CD4-positive, alpha-beta T cell (primary cell): ENCODE measurements at regions not wholly inside any gene's neighbourhood (a gene's known extent, or its start where the extent isn't known, plus 50 kb on each side); places are given as distances from the start of the nearest gene placed in this dataset.

ENCODE experiments used
- ATAC-seq: fragments of 200-7000 bp; cut with Tn5 transposase; one replicate; pipeline ENCODE4 v1.10.0; 2022; ENCODE audit warnings: mild to moderate bottlenecking; ENCODE audit not compliant: poor library complexity
- CTCF ChIA-PET: fragments of 350-600 bp; sonication (Branson Sonifier 250); formaldehyde crosslinking; loops from one replicate; lab custom pipeline; 2021; ENCODE audit warnings: antibody characterized with exemption, inconsistent platforms; lab: Charles Lee
- POLR2A ChIA-PET: fragments of 350-600 bp; sonication (Branson Sonifier 250); formaldehyde crosslinking; loops from one replicate; lab custom pipeline; 2021; ENCODE audit warnings: antibody characterized with exemption, inconsistent platforms; lab: Charles Lee
- DNase-seq, 14 experiments: peaks; one replicate each; pipeline ENCODE4 v3.0.0-alpha.2; 2013 to 2020; ENCODE audit warnings: mixed read lengths in 2 of 14
- H3K27ac ChIP-seq, 2 donors: one replicate each; pipeline versions ENCODE4 v1.5.1 to v1.7.0; 2013; ENCODE audit warnings: low read length in 2 of 2, low read depth in 1 of 2, mild to moderate bottlenecking in 1 of 2
- H3K27me3 ChIP-seq, 2 experiments: 1 replicate in 1 of 2; 2 replicates in 1 of 2; pipeline versions ENCODE4 v1.6.1 to v1.7.0; 2013; ENCODE audit warnings: low read length in 2 of 2, control low read depth in 1 of 2, mild to moderate bottlenecking in 1 of 2, moderate library complexity in 1 of 2; ENCODE audit not compliant: insufficient read depth in 2 of 2, control insufficient read depth in 1 of 2
- H3K36me3 ChIP-seq: one replicate; pipeline ENCODE4 v1.6.1; 2013; ENCODE audit warnings: low read length, control low read depth; ENCODE audit not compliant: insufficient read depth
- H3K4me1 ChIP-seq: one replicate; pipeline ENCODE4 v1.6.1; 2013; ENCODE audit warnings: low read length, control low read depth; ENCODE audit not compliant: insufficient read depth
- H3K4me3 ChIP-seq: one replicate; pipeline ENCODE4 v1.5.1; 2013; ENCODE audit warnings: mild to moderate bottlenecking, low read length, moderate library complexity
- H3K9me3 ChIP-seq, 2 experiments: 1 replicate in 1 of 2; 2 replicates in 1 of 2; pipeline versions ENCODE4 v1.6.1 to v1.7.0; 2013; ENCODE audit warnings: low read length in 2 of 2, mild to moderate bottlenecking in 2 of 2, control low read depth in 1 of 2, moderate library complexity in 1 of 2; ENCODE audit not compliant: control insufficient read depth in 1 of 2, insufficient read depth in 1 of 2
- H3K27ac Mint-ChIP-seq: one replicate; pipeline ENCODE4 v1.8.0; 2020; ENCODE audit warnings: mixed read lengths
- H3K27me3 Mint-ChIP-seq: one replicate; pipeline ENCODE4 v1.8.0; 2021; ENCODE audit warnings: mixed read lengths
- H3K36me3 Mint-ChIP-seq: one replicate; pipeline ENCODE4 v1.8.0; 2021; ENCODE audit warnings: low read depth, mixed read lengths
- H3K4me1 Mint-ChIP-seq: one replicate; pipeline ENCODE4 v1.8.0; 2021; ENCODE audit warnings: low read depth, mixed read lengths
- H3K4me3 Mint-ChIP-seq: one replicate; pipeline ENCODE4 v1.8.0; 2020; ENCODE audit warnings: mild to moderate bottlenecking, mixed read lengths
- H3K9me3 Mint-ChIP-seq: one replicate; pipeline ENCODE4 v1.8.0; 2020; ENCODE audit warnings: mixed read lengths
- CTCF ChIP-seq: fragments of 200-600 bp; IDR thresholded peaks from one replicate; pipeline ENCODE4 v1.8.0; 2022; ENCODE audit warnings: antibody characterized with exemption, mild to moderate bottlenecking
- intact Hi-C, 2 experiments: fragments of 100-400 bp; cut with DNase I in 1 of 2; cut with micrococcal nuclease in 1 of 2; formaldehyde crosslinking; loops; one replicate each; pipeline versions ENCODE4 v1.15.1 to v1.9.0; 2023 to 2025; cut with DNase I, micrococcal nuclease

- Histone ChIP-seq H3K27me3 (no peaks in the 10 kb centered on the region), H3K4me3 (no peak overlapping the region), H3K36me3 (no peaks in the 10 kb centered on the region), H3K27ac (no peak overlapping the region), H3K4me1 (no peaks in the 10 kb centered on the region), H3K9me3 (peaks cover 4 to 22% of the 10 kb centered on the region in 2 experiments)
- Mint-ChIP-seq H3K4me3 (no peak overlapping the region), H3K9me3 (peaks cover 11% of the 10 kb centered on the region), H3K4me1 (no peaks in the 10 kb centered on the region), H3K27me3 (no peaks in the 10 kb centered on the region), H3K36me3 (no peaks in the 10 kb centered on the region), H3K27ac (no peak overlapping the region)
- intact Hi-C loops = no loop called here
- ChIA-PET POLR2A (no interaction called here), CTCF (no interaction called here)
- no peak for ATAC-seq
- DNase-seq = no peak
- TF ChIP-seq CTCF = no peak
Measured at GRCh38 chr14:43539210-43539609, 967.9 kb downstream of the FSCB start.

DNA sequence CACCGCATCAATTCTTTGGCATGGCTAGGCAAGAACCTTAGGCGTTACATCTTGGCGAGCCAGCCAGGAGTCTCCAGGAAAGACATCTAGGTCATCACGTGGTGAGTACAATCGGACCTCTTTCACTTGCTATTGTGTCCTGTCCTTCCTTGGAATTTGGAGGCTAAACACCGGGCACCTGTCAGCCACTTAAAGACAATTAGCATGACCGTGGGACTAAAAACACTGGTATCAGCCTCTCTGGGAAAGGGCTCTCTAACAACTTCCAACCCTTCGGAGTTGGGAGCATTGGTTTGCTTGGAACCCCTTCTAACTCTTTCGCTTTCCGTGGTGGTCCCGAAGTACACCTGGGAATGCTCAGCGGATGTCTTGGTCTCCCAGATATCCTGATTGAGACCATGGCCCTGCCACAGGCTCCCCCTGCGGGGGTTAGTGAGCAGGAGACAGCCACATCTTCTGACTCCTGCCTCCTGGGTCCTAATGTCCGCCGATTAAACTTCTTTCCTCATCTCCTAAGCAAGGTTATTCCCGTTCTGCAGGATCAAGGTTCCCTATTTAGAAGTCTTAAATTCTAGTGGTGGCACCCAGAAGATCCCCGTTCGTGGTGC, 971.7 kb downstream of the FSCB start:
- ATAC-seq (no peak), DNase-seq (no peak)
- POLR2A ChIA-PET = no interaction called here
- H3K4me1 Mint-ChIP-seq = no peaks in the 10 kb centered on the region
- no peaks in the 10 kb centered on the region for H3K27me3 Mint-ChIP-seq
- Histone ChIP-seq H3K9me3 (peaks cover 7 to 27% of the 10 kb centered on the region in 2 experiments), H3K4me1 (no peaks in the 10 kb centered on the region), H3K4me3 (no peak overlapping the region), H3K27ac (no peak overlapping the region), H3K36me3 (no peaks in the 10 kb centered on the region), H3K27me3 (no peaks in the 10 kb centered on the region)
- peaks cover 16% of the 10 kb centered on the region for H3K9me3 Mint-ChIP-seq
- intact Hi-C loops = no loop called here
- no peak for TF ChIP-seq CTCF
- CTCF ChIA-PET = no interaction called here
- H3K4me3 Mint-ChIP-seq = no peak overlapping the region
- H3K36me3 Mint-ChIP-seq = no peaks in the 10 kb centered on the region
- no peak overlapping the region for H3K27ac Mint-ChIP-seq

GRCh38 chr14:43532825-43533416, 974.2 kb downstream of the FSCB start:
- H3K4me1 Mint-ChIP-seq = no peaks in the 10 kb centered on the region
- no peak for DNase-seq
- ChIA-PET POLR2A (no interaction called here), CTCF (interaction anchor here (1.4 kb wide), 1 partner anchor 32 kb away, joined by 3 read pairs; no protein-coding TSS in a partner anchor)
- H3K36me3 Mint-ChIP-seq = no peaks in the 10 kb centered on the region
- no peaks in the 10 kb centered on the region for H3K4me1 ChIP-seq
- no peak overlapping the region for H3K27ac Mint-ChIP-seq
- no peak overlapping the region for H3K4me3 ChIP-seq
- H3K36me3 ChIP-seq = no peaks in the 10 kb centered on the region
- no peak for ATAC-seq
- intact Hi-C loops = no loop called here
- no peaks in the 10 kb centered on the region for H3K27me3 Mint-ChIP-seq
- no peak overlapping the region for H3K27ac ChIP-seq
- H3K9me3 ChIP-seq = peaks cover 7 to 27% of the 10 kb centered on the region in 2 experiments
- H3K9me3 Mint-ChIP-seq = peaks cover 16% of the 10 kb centered on the region
- H3K27me3 ChIP-seq = no peaks in the 10 kb centered on the region
- no peak for TF ChIP-seq CTCF
- no peak overlapping the region for H3K4me3 Mint-ChIP-seq
